ENCODE measurements at regions not wholly inside any gene's neighbourhood (a gene's known extent, or its start where the extent isn't known, plus 50 kb on each side); places are given as distances from the start of the nearest gene placed in this dataset.

DNA sequence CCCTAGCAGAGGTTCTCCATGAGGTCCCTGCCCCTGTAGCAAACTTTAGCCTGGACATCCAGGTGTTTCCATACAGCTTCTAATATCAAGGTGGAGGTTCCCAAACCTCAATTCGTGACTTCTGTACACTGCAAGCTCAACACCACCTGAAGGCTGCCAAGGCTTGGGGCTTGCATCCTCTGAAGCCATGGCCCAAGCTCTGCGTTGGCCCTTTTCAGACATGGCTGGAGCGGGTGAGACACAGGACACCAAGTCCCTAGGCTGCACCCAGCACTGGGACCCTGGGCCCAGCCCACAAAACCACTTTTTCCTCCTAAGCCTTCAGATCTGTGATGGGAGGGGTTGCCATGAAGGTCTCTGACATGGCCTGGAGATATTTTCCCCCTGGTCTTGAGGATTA lies 1292.0 kb downstream of the CDH8 start:
- no peak for DNase-seq (ENCODE audit: extremely low read depth, low read depth)
- TF ChIP-seq, protein P1, sequence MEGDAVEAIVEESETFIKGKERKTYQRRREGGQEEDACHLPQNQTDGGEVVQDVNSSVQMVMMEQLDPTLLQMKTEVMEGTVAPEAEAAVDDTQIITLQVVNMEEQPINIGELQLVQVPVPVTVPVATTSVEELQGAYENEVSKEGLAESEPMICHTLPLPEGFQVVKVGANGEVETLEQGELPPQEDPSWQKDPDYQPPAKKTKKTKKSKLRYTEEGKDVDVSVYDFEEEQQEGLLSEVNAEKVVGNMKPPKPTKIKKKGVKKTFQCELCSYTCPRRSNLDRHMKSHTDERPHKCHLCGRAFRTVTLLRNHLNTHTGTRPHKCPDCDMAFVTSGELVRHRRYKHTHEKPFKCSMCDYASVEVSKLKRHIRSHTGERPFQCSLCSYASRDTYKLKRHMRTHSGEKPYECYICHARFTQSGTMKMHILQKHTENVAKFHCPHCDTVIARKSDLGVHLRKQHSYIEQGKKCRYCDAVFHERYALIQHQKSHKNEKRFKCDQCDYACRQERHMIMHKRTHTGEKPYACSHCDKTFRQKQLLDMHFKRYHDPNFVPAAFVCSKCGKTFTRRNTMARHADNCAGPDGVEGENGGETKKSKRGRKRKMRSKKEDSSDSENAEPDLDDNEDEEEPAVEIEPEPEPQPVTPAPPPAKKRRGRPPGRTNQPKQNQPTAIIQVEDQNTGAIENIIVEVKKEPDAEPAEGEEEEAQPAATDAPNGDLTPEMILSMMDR (IDR thresholded peaks at IDR 0.05; ENCODE audit: low read depth, low read length): no peak

DNA sequence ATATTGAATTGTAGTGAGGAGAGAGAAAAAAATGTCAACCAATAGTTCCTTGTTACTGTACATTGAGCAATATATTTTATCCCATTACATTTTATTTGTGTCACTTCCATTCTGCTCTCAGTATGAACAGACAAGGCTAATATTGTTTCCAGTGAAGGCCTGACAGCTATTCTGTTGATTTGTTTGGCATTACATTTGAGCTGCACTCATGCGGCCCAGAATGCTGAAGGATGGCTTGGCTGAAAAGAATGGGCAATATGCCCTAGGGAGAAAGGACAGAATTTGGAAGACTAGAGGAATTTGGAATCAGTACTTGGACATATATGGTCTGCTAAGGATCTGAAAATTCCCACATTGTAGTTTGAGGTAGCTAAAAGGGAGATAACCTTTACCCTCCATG lies 1294.4 kb downstream of the CDH8 start:
- TF ChIP-seq, protein P1 (IDR thresholded peaks at IDR 0.05; ENCODE audit: low read depth, low read length): no peak
- DNase-seq (ENCODE audit: extremely low read depth, low read depth): no peak

DNA sequence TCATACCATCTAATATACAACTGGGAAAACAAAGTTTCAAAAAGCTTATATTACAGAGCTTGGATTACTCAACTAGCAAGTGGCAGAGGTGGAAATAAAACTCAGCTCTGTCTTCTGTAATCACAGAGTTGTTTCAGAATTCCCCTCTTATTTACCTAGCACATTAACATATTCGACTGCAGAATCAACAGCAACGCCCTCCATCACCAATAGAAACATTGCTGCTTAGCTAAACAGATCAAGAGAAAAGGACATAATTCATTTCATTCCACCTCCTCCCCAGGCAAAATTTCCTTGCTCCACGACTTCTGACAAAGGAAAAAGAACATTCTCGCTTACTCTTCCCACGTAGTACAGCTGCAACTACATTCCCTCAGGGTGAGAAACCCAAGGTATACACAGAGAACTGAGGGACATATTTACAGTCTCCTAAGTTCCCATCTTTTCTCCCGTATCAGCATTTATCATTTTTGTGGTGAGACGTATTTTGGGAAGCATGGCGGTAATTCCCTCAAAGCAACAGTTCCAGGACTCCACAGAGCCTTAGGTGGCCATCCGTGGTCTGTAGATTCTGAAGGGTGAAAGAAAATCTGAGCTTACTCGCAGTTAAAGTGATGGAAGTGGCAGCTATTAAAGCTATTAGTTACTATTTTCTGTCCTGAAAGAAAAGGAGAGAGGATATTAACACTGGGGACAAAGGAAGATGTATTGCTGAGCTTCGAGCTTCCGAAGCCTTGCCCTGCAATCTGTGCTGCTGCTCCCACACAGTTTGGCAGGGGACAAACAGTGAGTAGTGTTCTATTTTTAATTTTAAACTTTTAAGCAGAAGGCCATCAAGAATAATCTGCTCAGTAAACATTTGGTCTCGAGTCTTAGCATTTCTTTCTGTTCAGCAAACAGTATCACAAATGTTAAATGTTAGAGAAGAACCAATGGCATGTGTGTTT lies 1296.2 kb downstream of the CDH8 start:
- TF ChIP-seq, protein P1 (IDR thresholded peaks at IDR 0.05; ENCODE audit: low read depth, low read length): no peak
- no peak for DNase-seq (ENCODE audit: extremely low read depth, low read depth)

DNA sequence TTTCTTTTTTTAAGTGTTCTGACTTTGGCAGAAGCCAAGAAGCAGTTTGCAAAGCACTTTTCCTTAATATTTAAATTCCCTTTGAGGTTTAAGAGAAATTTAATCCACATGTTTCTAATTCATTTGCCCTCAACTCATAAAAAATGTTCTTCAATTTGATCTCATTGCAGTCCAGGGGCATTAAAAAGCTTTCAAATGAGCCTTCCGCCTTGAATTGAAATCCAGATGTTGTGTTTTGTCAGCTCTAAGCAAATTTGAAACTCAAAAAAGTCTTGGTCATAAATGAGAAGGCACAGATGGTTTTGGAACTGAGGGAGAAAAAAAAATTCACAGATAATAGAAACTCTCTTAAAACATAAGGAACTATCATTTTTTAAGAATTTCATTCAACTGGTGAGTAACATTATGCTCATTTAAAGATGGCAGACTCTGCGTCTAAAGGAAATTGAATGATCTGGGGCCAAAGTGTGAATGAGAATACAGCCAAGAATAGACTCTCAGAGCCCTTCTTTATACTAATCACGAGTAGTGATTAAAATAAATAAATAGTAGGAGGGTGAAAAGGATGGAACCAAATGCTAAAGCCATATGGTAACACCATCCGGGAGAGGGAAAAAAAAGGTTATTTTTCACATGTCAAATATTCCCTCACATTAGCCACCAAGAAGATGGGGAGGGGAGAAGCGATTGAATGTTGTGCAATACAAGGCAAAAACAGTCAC lies 1304.7 kb downstream of the CDH8 start:
- TF ChIP-seq, protein P1 (IDR thresholded peaks at IDR 0.05; ENCODE audit: low read depth, low read length): no peak
- no peak for DNase-seq (ENCODE audit: extremely low read depth, low read depth)

DNA sequence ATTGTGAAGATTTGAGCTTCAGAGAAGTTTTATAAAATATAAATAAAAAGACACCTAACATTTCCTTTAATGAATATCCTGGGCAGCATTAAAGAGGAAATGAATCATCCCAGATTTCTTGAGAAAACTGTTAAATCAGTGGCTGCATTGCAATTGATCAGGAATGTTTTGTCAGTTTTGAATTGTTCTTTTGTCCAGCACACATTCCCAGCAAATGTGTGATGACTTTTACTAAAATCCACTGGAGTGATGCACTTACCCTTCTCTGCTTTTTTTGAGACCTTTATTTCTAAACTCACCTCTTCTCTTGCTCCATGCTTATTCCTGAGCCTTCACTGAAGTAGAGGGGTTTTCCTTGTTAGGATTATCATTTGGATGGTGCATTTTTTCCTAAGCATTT lies 1307.2 kb downstream of the CDH8 start:
- no peak for DNase-seq (ENCODE audit: extremely low read depth, low read depth)
- TF ChIP-seq, protein P1 (IDR thresholded peaks at IDR 0.05; ENCODE audit: low read depth, low read length): no peak

DNA sequence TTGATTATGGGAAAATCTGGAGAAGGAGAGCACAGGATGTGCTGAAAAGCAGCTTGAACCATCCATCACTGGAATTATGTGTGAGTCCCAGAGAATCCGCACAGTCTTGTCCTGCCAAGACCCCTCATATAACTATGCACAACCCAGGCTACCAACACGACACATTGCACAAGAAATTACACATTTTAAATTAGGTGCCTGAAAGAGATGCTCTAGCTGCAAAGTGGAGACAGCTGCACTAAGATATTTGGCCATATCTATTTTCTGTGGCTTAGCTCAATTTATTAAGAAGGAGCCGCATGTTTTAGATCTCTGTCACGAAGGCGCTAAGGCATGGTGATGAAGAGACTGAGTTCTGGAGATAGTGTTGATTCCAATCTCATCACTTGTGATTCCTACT lies 1308.4 kb downstream of the CDH8 start:
- DNase-seq (ENCODE audit: extremely low read depth, low read depth): no peak
- TF ChIP-seq, protein P1 (IDR thresholded peaks at IDR 0.05; ENCODE audit: low read depth, low read length): no peak

DNA sequence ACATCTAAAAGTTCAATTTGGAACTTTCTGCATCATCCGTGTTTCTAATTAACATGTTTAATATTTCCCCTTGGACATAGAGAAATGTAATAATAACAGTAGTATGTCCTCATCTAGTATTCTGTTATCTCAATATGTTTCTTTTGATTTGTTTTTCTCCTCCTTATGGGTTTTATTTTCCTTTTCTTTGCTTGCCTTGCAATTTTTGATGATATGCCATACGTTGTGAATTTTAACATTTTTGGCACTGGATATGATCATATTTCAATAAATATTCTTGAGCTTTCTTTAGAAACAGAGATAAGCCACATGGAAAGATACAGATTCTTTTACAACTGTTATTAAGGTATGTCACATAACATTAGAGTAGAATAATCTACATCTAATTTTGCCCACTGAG lies 1316.2 kb downstream of the CDH8 start:
- TF ChIP-seq, protein P1 (IDR thresholded peaks at IDR 0.05; ENCODE audit: low read depth, low read length): no peak
- no peak for DNase-seq (ENCODE audit: extremely low read depth, low read depth)
